SK-N-SH (cell line): ENCODE measurements at regions not wholly inside any gene's neighbourhood (a gene's known extent, or its start where the extent isn't known, plus 50 kb on each side); places are given as distances from the start of the nearest gene placed in this dataset.

Source experiments
- CTCF ChIP-seq: fragments of 200-600 bp; sonication (generic); IDR thresholded peaks from 2 replicates; pipeline ENCODE4 v1.6.1; 2017; ENCODE audit warnings: antibody characterized with exemption, mild to moderate bottlenecking, moderate library complexity
- POLR2AphosphoS5 ChIP-seq: IDR thresholded peaks from 2 replicates; pipeline ENCODE4 v1.6.1; 2012; ENCODE audit warnings: low read depth, low read length

GRCh38 chr2:179322289-179322688 is 57.7 kb upstream of the SESTD1 start:
- TF ChIP-seq POLR2AphosphoS5: no peak
- no peak for TF ChIP-seq CTCF
